Right atrium auricular region (tissue), 2 donors: ENCODE measurements at regions not wholly inside any gene's neighbourhood (a gene's known extent, or its start where the extent isn't known, plus 50 kb on each side); places are given as distances from the start of the nearest gene placed in this dataset.

ENCODE experiments used
- DNase-seq: peaks from one replicate; pipeline ENCODE4 v3.0.0-alpha.2; 2019; ENCODE audit warnings: low spot score
- H3K27ac ChIP-seq, 2 donors: fragments of 200-600 bp; sonication (generic); 1 replicate in 1 of 2; 2 replicates in 1 of 2; pipeline ENCODE4 v1.5.1; 2016 to 2019
- H3K27me3 ChIP-seq, 2 donors: fragments of 200-600 bp; sonication (generic); one replicate each; pipeline versions ENCODE4 v1.5.1 to v1.6.0; 2017 to 2019
- H3K36me3 ChIP-seq: fragments of 200-600 bp; sonication (generic); one replicate; pipeline ENCODE4 v1.5.1; 2016
- H3K4me1 ChIP-seq, 2 donors: fragments of 200-600 bp; sonication (generic); one replicate each; pipeline versions ENCODE4 v1.5.1 to v1.6.0; 2017 to 2019
- H3K4me3 ChIP-seq, 2 donors: fragments of 200-600 bp; sonication (generic); 1 replicate in 1 of 2; 2 replicates in 1 of 2; pipeline ENCODE4 v1.5.1; 2017 to 2019; ENCODE audit warnings: mild to moderate bottlenecking in 1 of 2, moderate library complexity in 1 of 2
- H3K9me3 ChIP-seq, 2 donors: fragments of 200-600 bp; sonication (generic); one replicate each; pipeline ENCODE4 v1.5.1; 2019
- TF ChIP-seq, protein P1 (sequence below), 2 donors: fragments of 200-600 bp; sonication (generic); IDR thresholded peaks; one replicate each; pipeline ENCODE4 v1.5.1; 2019; ENCODE audit warnings: antibody characterized with exemption in 2 of 2

DNA sequence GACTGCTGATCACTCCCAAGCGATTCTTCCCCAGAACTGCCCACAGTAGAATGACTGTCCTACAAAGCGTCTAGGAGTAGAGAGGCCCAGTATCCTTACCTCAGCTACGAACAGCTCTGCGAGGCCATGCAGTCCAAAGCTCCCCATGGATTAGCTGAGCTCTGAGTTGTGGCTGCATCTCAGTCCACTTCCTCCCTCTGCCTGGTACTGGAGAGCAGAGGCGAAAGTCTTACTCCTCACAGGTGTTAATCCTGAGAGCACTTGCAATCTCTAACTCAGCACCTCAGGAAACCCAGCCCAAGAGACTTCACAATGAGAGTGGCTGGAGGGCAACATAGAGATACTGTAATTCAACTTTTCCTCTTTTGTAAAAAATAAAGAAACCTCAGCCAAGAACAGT, 493.1 kb downstream of the BCAT1 start:
- no peaks in the 10 kb centered on the region for H3K4me1 ChIP-seq
- TF ChIP-seq, protein P1, sequence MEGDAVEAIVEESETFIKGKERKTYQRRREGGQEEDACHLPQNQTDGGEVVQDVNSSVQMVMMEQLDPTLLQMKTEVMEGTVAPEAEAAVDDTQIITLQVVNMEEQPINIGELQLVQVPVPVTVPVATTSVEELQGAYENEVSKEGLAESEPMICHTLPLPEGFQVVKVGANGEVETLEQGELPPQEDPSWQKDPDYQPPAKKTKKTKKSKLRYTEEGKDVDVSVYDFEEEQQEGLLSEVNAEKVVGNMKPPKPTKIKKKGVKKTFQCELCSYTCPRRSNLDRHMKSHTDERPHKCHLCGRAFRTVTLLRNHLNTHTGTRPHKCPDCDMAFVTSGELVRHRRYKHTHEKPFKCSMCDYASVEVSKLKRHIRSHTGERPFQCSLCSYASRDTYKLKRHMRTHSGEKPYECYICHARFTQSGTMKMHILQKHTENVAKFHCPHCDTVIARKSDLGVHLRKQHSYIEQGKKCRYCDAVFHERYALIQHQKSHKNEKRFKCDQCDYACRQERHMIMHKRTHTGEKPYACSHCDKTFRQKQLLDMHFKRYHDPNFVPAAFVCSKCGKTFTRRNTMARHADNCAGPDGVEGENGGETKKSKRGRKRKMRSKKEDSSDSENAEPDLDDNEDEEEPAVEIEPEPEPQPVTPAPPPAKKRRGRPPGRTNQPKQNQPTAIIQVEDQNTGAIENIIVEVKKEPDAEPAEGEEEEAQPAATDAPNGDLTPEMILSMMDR (IDR thresholded peaks at IDR 0.05): no peak
- no peak overlapping the region for H3K4me3 ChIP-seq
- no peaks in the 10 kb centered on the region for H3K36me3 ChIP-seq
- no peaks in the 10 kb centered on the region for H3K9me3 ChIP-seq
- no peaks in the 10 kb centered on the region for H3K27me3 ChIP-seq
- DNase-seq: no peak
- H3K27ac ChIP-seq: no peak overlapping the region

DNA sequence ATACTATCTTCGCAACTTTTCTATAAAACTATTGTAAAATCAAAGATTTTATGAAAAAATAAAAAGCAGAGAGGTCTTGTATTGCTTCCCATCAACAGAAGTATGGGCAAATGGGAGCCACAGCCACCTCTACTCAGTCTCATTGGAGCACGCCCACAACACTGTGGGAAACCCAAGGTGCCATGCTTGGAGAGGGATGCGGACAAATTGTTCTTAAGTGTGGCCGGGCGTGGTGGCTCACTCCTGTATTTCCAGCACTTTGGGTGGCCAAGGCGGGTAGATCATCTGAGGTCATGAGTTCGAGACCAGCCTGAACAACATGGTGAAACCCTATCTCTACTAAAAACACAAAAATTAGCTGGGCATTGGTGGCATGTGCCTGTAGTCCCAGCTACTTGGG, 498.2 kb upstream of the SOX5 start:
- TF ChIP-seq, protein P1 (IDR thresholded peaks at IDR 0.05): no peak
- Histone ChIP-seq H3K27me3 (no peaks in the 10 kb centered on the region), H3K4me1 (no peaks in the 10 kb centered on the region), H3K9me3 (no peaks in the 10 kb centered on the region), H3K27ac (no peak overlapping the region), H3K4me3 (no peak overlapping the region), H3K36me3 (no peaks in the 10 kb centered on the region)
- DNase-seq: no peak

DNA sequence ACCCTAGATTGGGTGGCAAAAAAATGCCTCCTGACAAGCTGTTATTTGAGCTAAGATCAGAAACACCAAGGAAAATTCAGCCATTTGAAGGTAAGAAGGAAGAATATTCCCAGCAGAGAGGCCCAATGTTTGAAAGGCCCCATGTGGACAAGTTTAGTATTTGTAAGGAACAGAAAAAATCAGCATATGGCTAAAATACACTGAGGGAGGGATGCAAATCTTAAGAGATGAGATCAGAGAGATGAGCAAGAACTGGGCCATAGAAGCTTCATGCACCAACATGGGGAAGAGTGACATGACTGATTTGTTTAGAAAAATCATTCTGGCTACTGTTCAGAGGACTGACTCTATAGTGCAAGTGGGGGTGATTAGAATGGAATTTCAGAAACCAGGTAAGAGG, 496.8 kb upstream of the SOX5 start:
- DNase-seq: no peak
- no peaks in the 10 kb centered on the region for H3K27me3 ChIP-seq
- no peak overlapping the region for H3K27ac ChIP-seq
- H3K36me3 ChIP-seq: no peaks in the 10 kb centered on the region
- no peaks in the 10 kb centered on the region for H3K9me3 ChIP-seq
- no peaks in the 10 kb centered on the region for H3K4me1 ChIP-seq
- H3K4me3 ChIP-seq: no peak overlapping the region
- TF ChIP-seq, protein P1 (IDR thresholded peaks at IDR 0.05): no peak

DNA sequence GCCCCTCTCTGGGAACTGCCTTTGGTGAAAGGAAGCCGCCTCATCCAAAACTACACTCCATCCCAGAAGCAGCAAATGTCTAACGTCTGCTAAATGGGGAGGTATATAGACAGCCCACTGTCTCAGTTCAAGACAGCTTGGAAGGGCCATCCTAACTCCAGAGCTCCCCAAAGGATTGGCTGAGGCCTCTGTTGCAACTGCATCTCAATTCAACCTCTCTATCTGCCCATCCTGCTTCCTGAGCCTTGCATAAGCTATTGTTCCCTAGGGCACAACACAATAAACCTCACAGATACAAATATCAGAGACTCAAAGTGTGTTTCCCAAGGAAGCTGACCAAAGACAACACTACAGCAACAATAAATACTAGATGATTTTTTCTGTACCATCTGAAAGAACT, 495.2 kb upstream of the SOX5 start:
- no peak for DNase-seq
- no peak overlapping the region for H3K27ac ChIP-seq
- no peaks in the 10 kb centered on the region for H3K4me1 ChIP-seq
- H3K27me3 ChIP-seq: no peaks in the 10 kb centered on the region
- no peaks in the 10 kb centered on the region for H3K36me3 ChIP-seq
- TF ChIP-seq, protein P1 (IDR thresholded peaks at IDR 0.05): no peak
- no peak overlapping the region for H3K4me3 ChIP-seq
- H3K9me3 ChIP-seq: no peaks in the 10 kb centered on the region

DNA sequence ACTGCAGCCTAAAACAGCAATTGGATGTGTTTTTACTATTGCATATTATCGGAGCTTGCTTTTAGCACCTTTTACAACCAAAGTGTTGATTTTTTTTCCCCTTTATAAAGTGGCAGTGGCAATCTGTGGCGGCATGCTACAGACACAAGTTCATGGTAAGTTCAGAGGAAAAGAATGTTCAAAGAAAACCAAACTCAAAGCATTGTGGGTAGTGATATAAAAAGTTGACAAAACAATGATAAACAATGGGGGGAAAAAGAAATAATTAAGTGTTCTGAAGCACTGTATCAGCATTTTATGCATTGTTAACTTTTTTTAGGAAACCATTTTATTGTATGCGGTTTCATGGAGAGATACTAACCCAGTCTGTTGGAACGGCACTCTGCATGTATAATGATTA, 492.0 kb upstream of the SOX5 start:
- Histone ChIP-seq H3K36me3 (no peaks in the 10 kb centered on the region), H3K4me1 (no peaks in the 10 kb centered on the region), H3K27ac (no peak overlapping the region), H3K4me3 (no peak overlapping the region), H3K27me3 (no peaks in the 10 kb centered on the region), H3K9me3 (no peaks in the 10 kb centered on the region)
- TF ChIP-seq, protein P1 (IDR thresholded peaks at IDR 0.05): no peak
- no peak for DNase-seq

DNA sequence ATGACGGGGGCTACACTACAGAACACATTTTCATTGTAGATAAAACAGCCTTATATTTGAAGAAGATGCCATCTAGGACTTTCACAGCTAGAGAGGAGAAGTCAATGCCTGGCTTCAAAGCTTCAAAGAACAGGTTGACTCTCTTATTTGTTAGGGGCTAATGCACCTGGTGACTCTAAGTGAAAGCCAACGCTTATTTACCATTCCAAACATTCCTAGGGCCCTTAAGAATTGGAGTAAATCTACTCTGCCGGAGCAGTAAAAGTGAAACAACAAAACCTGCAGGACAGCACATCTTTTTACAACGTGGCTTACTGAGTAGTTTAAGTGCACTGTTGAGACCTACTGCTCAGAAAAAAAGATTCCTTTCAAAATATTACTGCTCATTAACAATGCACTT, 487.2 kb upstream of the SOX5 start:
- DNase-seq: no peak
- TF ChIP-seq, protein P1 (IDR thresholded peaks at IDR 0.05): no peak
- Histone ChIP-seq H3K4me1 (peaks cover 0 to 5% of the 10 kb centered on the region in 2 donors), H3K27me3 (no peaks in the 10 kb centered on the region), H3K4me3 (no peak overlapping the region), H3K36me3 (no peaks in the 10 kb centered on the region), H3K9me3 (no peaks in the 10 kb centered on the region), H3K27ac (no peak overlapping the region)
